Inferior parietal cortex (tissue), 1 donor: ENCODE measurements at regions not wholly inside any gene's neighbourhood (a gene's known extent, or its start where the extent isn't known, plus 50 kb on each side); places are given as distances from the start of the nearest gene placed in this dataset.
A peak's percentile ranks its signal among the peaks of the same experiment; 100 is the strongest.

Experiments
- DNase-seq: peaks from one replicate; pipeline ENCODE4 v3.0.0-alpha.2; 2016; ENCODE audit errors: extremely low spot score

DNA sequence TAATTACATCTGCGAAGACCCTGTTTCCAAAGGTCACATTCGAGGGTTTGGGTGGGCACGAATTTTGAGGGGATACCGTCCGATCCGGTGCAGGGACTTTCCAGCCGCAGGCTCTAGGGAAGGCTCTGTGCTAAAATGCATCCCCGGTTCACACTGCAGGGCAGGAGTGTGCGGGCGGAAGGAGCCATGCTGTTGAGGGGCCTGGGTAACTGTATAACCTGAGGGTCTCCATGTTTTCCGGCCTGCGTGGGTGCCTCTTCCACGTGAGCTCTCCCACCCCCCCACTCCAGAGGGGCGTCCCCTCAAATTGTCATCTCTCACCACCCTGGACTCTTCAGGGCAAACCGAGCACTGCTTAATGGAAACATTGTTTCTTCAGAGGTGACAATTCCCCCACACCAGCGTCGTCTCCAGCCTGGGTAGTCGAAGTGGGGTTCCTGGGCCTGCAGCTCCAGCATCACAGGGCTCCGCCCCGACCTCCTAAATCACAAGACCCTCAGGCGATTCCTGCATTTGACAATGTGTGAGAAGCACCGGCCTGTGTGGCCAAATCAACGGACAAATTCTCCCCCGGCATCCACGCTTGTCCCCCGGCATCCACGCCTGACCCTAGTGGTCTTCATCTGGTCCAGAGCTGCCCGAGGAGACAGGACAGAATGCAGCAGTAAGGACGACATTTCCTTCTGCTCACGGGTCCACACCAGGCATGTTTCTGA is 51.2 kb downstream of the FOXL3 start:
- no peak for DNase-seq

DNA sequence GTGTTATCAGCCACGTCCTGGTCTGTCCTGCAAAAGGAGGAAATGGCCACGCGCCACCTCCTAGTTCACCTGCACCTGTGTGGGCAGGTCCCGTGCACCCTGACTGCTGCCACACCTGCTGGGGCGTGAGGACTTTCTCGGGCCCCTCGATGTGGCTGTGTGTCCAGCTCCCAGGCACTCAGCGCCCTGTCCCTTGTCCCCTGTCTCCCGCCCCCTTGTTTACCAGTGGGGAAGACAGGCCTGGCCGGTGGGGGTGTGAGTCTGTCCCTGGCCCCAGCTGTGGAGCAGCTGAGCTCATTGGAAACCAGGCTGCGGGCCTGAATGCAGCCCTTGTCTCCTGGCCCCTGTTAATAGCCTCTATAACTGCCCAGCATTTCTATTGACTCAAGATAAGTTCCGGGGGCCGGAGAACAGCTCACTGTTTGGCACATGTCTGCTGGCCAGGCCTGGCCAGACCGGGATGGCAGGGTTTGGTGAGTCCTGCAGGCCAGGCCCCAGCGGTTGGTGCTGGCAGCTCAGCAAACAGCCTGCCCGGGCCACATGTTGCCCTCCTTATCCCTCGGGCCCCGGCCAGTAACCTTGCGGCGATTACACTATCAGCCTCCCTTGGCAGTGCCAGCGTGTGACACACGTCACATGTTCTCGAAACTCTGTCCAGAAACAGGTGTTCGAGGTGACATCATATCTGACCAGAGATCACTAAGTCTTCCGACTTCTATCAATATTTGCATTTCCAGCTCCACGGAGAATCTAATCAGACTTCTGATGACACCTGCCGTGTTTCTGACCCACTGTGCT is 52.1 kb downstream of the FOXL3 start:
- peak; percentile 75 for DNase-seq

DNA sequence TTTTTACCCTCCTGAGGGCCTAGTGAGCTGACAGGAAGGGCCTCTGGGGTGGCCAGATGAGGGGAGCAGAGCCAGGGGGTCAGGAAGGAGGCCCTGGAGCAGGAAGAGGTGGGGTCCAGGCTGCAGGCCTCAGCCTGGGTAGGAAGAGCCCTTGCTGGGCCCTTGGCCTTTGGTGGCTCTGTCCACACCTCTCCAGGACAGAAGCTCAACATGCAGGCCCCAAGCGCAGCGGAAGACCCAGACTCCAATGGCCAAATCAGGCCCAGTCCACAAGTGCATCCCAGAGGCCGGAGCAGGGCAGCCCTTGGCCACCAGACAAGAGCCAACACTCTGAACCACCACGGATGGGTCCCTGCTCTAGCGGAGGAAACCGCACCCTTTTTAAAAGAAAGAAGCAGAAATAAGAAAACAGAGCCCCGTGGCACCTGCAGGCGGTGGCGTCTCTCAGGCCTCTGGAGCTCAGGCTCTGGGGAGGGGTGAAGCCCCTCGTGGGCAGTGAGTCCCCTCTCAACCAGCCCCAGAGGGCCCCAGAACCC is 52.8 kb downstream of the FOXL3 start:
- no peak for DNase-seq

DNA sequence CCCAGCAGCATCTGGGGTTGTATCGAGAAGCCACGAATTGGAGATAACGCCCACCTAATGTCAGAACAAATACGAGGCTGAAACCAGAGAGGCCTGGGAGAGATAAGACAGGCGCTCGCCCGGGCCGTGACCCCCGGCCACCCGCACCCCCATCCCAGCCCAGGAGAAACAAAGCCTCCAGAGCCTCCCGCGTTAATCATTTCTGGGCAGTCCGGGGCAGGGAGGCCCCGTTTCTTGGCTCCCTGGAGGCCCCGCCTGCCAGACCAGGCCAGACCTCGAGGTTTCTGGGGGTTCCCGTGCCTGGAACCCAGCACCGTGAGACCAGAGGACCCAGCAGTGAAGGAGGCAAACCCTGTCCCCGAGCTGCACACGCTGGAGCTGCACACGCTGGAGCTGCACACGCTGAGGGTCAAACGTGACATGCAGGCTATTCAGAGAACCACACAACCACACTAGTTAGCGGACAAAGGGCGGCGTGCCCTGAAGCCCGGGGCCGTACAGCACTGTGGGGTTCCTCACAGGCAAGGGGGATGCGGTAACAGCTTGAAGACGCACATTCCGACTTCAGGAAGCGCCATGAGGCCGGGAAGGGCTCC is 53.4 kb downstream of the FOXL3 start:
- no peak for DNase-seq

DNA sequence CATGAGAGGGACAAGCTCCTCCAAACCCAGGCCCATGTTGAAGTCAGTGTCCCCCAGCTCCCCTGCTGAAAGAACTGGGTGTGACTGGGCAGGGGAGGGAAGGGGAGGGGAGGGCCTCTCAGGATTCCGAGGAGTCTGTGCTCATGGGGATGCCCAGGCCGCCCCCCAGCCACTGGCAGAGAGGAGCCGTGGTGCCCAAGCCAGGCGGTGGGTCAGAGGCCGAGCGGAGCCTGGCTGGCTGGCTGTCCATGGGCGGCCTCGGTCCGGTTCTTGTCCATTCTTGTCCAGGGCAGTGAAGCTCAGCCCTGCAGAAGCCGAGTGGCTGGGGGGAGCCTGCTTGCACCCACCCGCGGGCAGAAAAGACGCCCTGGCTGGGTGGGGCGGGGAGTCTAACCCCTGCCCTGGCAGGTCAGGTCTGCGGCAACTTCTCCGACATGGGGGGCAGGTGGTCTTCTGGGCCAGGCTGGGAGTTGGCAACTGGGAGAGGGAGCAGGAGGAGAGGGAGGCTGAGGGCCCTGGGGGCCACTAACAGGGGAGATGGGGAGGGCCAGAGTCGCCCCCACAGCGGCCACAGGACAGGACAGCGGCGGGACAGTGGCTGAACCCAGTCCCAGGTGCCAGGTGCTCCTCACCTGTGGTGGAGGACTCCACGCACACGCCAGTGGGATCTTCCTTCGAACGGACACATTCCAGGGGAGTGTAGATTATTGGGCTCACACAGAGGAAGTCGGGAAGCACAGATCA is 54.1 kb downstream of the FOXL3 start:
- no peak for DNase-seq

DNA sequence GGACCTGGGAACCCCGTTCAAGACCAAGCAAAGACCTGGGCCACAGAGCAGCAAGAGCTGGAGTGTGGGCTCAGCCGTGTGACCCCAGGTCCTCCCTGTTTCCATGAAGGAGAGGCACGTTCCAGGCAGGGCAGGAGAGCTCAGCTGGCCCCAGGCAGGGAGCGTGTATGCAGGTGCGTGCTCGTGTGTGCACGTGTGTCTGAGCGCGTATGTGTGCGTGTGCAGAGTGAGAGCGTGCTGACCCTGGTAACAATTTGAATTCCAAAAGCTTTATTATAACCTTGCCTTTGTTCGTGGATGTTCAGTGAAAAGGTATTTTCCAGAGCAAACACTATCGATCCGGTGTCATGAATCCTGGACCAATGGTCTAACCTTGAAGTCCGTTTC is 54.6 kb downstream of the FOXL3 start:
- no peak for DNase-seq

DNA sequence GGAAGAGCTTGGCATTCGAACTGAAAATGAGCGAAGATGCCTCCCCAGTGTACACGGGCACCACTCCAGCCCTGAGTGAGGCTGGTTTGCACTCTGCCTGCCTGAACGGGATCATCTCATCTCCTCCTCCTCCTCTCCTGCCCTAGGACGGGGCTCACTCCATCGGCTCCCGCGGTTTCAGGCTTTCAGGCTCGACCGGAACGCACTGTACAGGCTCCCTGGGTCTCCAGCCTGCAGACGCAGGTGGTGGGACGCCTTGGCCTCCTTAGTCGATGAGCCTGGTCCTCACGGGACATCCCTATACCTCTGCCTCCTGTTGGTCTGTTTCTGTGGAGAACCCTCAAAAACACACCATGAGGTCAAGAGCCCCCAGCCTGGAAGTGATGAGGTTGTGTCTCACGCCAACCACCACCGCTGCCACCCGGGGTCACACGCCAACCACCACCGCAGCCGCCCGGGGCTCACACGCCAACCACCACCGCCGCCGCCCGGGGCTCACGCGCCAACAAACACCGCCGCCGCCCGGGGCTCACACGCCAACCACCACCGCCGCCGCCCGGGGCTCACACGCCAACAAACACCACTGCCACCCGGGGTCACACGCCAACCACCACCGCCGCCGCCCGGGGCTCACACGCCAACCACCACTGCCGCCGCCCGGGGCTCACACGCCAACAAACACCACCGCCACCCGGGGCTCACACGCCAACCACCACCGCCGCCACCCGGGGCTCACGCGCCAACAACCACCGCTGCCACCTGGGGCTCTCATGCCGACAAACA is 56.3 kb downstream of the FOXL3 start:
- no peak for DNase-seq

DNA sequence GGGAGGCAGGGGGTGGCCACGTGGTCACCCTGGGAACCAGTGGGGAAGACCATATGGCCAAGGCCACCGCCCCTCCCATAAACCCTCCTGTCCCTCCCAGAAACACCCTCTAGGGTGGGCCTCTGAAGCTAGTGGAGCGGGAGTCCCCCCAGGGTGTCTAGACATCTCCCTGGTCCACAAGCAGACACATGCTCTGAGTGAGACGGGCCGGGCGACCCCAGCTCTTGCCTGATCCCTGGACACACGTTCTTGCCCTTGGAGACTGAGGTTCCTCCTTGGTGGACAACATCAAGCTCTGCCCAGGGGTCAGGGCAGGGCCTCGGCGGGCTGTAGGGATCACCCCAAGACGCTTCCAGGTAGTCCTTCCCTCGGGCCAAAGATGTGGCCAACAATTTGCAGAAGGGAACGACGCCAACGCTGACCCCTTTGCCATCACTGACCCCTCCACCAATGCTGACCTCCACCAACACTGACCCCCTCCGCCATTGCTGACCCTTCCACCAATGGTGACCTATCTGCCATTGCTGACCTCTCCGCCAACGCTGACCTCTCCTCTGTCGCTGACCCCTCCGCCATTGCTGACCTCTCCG is 57.1 kb downstream of the FOXL3 start:
- DNase-seq = no peak

DNA sequence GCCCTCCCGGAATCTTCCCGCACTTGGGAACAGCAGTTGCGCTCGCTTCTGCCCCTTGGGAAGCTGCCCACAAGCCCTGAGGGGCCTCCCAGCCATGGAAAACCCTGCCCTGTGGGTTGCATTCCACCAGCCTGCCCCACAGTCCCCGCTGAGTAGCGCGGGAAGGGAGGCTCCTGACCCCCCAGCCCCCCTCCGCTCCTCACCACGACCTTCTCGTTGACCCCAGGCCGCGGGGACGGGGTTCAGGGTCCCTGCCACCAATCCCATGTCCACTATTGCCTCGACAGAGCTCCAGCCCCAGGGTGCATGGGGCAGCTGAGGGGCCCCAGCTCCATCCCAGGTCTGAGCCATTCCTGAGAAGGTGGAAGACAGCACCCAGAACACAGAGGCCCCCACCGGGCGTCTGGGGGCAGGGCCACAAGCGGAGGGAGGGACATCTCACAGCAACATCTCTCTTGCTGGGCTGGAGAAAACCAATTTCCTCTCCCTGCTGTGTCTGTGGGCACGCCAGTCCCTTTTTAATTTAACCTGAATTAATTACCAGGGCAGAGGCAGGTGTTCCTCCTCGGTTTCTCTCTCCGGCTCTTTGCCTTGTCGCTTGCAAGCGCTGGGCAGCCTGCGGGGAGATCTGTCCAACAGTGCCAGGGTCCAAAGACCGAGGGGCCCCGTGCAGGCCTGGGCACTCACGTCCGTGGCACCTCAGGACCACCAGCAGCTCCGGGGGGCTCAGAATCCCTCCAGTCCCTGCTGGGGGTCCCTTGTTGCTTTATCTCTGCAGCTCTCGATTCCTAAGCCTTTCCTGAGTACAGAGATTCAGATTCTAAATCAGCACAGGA is 57.9 kb downstream of the FOXL3 start:
- no peak for DNase-seq

DNA sequence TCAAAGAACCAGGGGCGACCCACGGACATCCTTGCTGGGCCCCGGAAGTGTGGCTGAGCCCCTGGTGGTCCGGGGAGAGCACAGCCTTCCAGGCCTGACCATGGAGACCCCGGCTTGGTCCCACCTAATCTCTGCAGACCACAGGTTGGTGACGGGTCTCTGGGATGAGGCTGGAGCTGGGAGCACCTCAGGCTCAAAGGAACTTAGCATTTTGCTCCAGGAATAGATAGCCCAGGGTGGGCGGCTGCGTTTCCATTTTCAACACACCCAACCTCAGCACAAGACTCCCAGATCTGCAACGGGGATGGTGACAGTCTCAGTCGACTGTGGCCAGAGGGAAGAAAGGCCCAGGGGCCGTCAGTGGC is 58.5 kb downstream of the FOXL3 start:
- no peak for DNase-seq

DNA sequence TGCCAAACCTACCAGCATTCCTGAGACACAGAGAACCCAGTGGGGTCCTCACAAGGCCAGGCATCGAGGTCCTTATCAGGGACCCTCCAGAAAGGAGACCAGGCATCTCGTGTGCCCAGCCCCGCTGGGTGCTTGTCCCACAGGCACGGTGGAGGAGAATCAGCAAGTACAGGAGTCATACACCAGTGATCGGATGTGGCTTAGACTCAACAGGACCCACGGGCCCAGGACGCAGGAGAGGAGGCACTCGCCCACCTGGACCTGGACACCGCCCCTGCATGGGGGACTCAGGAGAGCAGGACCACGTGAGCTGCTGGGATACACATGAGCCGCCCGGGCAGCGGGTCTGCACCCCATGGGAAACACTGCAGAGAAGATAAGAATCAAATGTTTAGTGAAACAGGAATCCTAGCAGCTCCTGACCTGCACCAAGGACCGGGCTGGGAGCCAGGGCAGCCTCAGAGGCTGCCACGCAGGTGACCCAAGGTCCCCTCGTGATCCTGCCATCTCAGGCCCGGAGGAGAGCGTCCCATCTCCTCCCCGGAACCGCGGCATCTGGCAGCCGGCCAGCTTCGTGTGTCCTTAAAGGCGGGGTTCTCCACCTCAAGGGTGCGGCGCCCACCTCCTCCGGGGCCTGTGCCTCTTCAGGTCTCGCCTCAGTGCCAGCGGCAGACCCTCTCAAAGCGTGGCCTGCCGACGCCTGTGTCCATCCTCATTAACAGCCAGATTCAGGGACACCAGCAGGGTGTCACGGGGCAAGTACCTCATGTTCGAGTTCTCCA is 59.2 kb downstream of the FOXL3 start:
- DNase-seq = no peak

DNA sequence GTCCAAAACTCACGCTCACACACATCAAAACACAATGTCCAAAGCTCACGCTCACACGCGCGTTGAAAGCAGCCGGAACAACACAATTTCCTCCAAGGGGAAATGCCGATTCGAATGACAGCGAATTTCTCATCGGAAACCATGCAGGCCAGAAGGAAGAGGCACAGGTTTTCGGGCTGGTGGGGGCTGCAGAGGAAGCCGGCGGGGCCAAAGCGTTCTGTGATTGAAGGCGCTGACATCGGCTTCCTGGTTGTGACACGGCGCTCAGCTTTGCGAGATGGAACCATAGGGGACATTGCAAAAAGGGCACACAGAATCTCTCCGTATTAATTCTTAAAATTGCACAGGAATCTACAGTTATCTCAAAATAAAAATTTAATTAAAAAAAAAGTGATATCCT is 61.3 kb downstream of the FOXL3 start:
- DNase-seq = no peak

DNA sequence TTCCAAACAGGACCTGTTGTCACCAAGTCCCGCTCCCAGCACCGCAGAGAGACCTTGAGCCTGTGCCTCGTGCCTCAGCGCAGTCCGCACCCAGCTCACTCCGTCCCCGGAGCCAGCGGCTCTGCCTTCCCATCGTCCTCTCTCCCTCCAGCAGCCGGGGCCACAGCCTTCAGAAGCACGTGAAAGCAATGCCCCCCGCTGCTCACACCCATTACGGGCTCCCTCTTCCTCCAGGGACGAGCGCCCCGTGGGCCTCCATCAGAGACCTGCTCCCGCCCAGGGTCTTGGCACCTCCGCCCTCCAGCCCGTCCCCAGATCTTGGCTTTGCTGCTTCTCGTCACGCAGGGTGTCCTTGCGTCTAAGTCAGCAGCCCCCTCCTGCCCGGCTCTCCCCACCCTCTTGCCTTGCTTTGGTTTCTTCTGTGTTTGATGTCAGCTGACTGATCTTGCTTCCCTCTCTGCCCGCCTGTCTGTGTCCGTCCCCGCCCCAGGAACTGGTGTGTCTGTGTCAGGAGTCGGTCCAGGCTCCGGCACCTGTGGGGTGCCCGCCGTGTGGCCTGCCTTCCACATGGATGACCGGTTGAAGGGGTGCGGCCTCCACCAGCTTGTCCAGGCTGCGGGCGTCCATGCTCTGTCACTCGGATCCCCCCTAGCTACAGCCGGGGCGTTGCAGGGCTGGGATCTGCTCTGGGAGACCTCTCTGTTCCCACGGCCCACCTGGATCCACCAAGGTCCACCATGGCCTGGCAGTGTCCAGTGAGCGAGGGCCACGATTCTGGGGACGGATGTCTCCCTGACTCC is 61.9 kb downstream of the FOXL3 start:
- DNase-seq = no peak

DNA sequence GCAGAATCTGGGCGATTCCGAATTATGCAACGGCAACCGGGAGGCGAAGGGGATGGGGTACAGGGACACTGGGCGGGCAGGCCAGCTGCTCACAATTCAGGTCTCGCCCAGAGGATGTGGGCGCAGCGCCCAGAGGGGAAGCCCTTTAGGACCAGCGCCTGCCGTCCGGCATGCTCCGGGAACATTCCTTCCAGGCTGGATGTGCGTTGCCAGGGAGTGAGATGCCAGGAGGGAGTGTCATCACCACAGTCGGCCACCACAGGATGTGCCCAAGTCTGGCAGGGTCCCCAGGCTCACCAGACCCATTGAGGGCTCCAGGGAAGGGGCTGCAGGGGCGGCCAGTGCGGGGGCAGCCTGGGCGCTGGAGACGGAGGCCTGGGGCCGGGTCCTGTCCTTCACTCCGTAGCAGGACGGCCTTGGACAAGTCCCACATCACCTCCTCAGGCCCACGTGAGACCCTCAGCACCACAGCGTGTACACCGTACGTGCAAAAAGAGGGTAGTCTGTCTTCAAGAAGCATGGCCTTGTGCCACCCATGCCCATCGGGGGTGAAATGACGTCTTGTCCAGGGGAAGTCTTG is 63.9 kb downstream of the FOXL3 start:
- DNase-seq = no peak

DNA sequence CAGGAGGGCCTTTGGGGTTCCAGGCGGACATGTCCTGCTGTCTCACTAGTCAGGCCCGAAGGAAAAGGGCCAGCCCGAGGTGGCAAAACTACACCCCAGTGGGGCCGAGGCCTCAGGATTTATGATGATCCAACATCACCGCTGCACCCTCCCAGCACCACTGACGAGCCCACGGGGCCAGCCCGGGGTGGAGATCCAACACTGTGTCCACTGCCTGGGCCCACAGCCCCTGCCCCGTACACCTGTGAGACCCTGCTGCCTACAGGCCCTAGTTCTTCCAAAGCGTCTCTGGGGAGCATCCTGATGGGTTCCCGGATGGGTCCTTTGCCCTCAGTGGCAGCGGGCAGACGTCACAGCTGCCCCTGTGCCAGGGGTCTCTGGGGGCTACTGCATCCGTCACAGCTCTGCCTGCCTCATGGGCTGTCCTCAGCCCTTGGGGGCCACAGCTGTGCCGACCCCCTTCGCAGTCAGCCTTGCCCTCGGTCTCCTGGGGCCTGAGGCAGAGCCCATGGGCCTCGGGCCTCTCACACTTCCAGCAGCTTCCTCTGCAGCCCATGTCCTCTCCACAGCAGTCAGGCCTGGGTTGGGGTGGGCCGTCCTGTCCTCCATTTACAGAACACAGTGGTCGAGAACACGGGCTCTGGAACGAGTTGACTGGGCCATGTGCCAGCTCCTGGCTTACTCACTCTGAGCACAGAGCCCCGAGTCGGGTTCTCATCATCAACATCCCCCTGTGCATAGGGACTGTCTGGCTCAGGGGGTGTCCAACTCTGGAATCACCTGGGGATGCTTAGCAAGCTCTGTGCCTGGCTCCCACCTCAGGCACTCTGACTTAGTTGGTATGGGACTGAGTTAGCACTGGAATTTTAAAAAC is 64.9 kb downstream of the FOXL3 start:
- DNase-seq = no peak

DNA sequence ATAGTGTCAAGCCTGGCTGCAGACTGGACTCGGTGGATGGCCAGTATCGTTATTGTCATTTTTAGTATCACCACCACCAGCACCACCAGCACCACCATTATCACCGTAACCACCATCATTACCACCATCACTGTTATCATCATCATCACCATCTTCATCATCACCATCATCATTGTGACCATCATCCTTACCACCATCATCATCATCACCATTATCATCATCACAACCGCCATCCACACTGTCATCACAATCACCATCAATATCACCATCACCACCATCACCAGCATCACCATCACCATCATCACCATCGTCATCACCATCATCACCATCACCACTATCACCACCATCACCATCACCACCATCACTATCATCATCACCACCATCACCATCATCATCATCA is 65.6 kb downstream of the FOXL3 start:
- no peak for DNase-seq

DNA sequence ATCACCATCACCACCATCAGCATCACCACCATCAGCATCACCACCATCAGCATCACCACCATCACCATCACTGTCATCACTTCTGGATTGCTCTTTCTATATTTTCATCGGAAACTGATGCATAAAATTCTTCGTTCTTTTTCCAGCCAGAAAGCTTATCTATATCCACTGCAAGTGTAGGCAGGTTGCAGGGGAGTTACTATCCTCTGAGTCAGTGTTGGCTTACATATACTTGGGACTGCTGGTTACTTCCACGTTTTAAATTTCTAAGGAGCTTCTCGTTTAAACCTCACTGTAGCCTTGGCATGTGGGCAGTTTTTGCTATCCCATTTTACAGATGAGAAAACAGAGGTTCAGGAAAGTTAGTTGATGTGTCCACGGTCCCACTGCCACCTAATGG is 66.1 kb downstream of the FOXL3 start:
- no peak for DNase-seq
